MCF 10A (cell line): ENCODE measurements at regions not wholly inside any gene's neighbourhood (a gene's known extent, or its start where the extent isn't known, plus 50 kb on each side); places are given as distances from the start of the nearest gene placed in this dataset.
"Not testable (repeated sequence)": the region's sequence is repeated elsewhere in the genome, so short reads cannot be mapped to it uniquely, and the experiment has no call there.

ENCODE experiments used
- BruUV-seq: library from RNA; stranded (reverse); fragments of 400-500 nt; replicated peaks from 2 replicates; lab custom pipeline; 2021; lab: Mats Ljungman, UMichigan
- CTCF ChIA-PET: fragments of 300-600 bp; sonication (Branson Sonifier 250); formaldehyde crosslinking; extraction: SDS; loops from one replicate; lab custom pipeline; 2021; ENCODE audit warnings: antibody characterized with exemption, inconsistent platforms; lab: Yijun Ruan, JAX
- POLR2A ChIA-PET: fragments of 300-600, 350-650 bp; sonication (Branson Sonifier 250); formaldehyde crosslinking; extraction: SDS; loops from one replicate; lab custom pipeline; 2020; ENCODE audit warnings: antibody characterized with exemption, inconsistent platforms; lab: Yijun Ruan, JAX
- DNase-seq: peaks from one replicate; pipeline ENCODE4 v3.0.0-alpha.2; 2018; ENCODE audit not compliant: unreplicated experiment
- H3K27ac Mint-ChIP-seq: one replicate; pipeline ENCODE4 v1.8.0; 2022; ENCODE audit warnings: mild to moderate bottlenecking, low read depth, mixed read lengths; ENCODE audit not compliant: unreplicated experiment
- H3K27me3 Mint-ChIP-seq: one replicate; pipeline ENCODE4 v1.8.0; 2022; ENCODE audit warnings: mixed read lengths; ENCODE audit not compliant: insufficient read depth, unreplicated experiment
- H3K36me3 Mint-ChIP-seq: one replicate; pipeline ENCODE4 v1.8.0; 2022; ENCODE audit warnings: mild to moderate bottlenecking, moderate library complexity, mixed read lengths; ENCODE audit not compliant: insufficient read depth, unreplicated experiment
- H3K4me1 Mint-ChIP-seq: one replicate; pipeline ENCODE4 v1.8.0; 2022; ENCODE audit warnings: mixed read lengths; ENCODE audit not compliant: insufficient read depth, unreplicated experiment
- H3K4me3 Mint-ChIP-seq: one replicate; pipeline ENCODE4 v1.8.0; 2022; ENCODE audit warnings: mild to moderate bottlenecking, moderate library complexity, mixed read lengths; ENCODE audit not compliant: unreplicated experiment
- H3K9me3 Mint-ChIP-seq: one replicate; pipeline ENCODE4 v1.8.0; 2022; ENCODE audit warnings: mixed read lengths; ENCODE audit not compliant: unreplicated experiment
- CTCF ChIP-seq: fragments of 200-600 bp; IDR thresholded peaks from one replicate; pipeline ENCODE4 v1.8.0; 2022; ENCODE audit warnings: antibody characterized with exemption, mild to moderate bottlenecking; ENCODE audit not compliant: unreplicated experiment
- intact Hi-C: fragments of 100-400 bp; cut with micrococcal nuclease; formaldehyde crosslinking; loops from 2 replicates; pipeline ENCODE4 v1.14.1; 2022

- no TSS peak for BruUV-seq
- CTCF ChIA-PET, result interaction anchor here (0.8 to 1.6 kb wide), 4 partner anchors 19 to 89 kb away, joined by 3 to 4 read pairs (median 4); no protein-coding TSS in a partner anchor
- POLR2A ChIA-PET, result interaction anchor here (0.6 to 0.7 kb wide), 2 partner anchors 127 to 233 kb away, joined by 3 to 4 read pairs; partner anchors contain the start of genes CEP95 and DDX5
- TF ChIP-seq CTCF, result no peak
- DNase-seq, result peak; percentile 79
- no peak overlapping the region for H3K27ac Mint-ChIP-seq
- no peaks in the 10 kb centered on the region for H3K27me3 Mint-ChIP-seq
- H3K9me3 Mint-ChIP-seq, result no peaks in the 10 kb centered on the region
- H3K36me3 Mint-ChIP-seq, result no peaks in the 10 kb centered on the region
- H3K4me3 Mint-ChIP-seq, result no peak overlapping the region
- peaks cover 11% of the 10 kb centered on the region for H3K4me1 Mint-ChIP-seq
- intact Hi-C loops, result no loop called here
These were observed 77.4 kb upstream of the SMURF2 start for GRCh38 chr17:64739316-64740058.

- POLR2A ChIA-PET, result interaction anchor here (0.7 to 1.2 kb wide), 3 partner anchors 57 to 1645 kb away, joined by 3 to 4 read pairs (median 3); no protein-coding TSS in a partner anchor
- peaks cover 17% of the 10 kb centered on the region for H3K4me1 Mint-ChIP-seq
- intact Hi-C loops, result loop anchor here (2.0 kb wide), 1 partner anchor 76 kb away; no protein-coding TSS in a partner anchor
- H3K9me3 Mint-ChIP-seq, result no peaks in the 10 kb centered on the region
- CTCF ChIA-PET, result interaction anchor here (0.6 to 1.4 kb wide), 4 partner anchors 88 to 871 kb away, joined by 3 to 8 read pairs (median 4); no protein-coding TSS in a partner anchor
- H3K36me3 Mint-ChIP-seq, result no peaks in the 10 kb centered on the region
- BruUV-seq, result no TSS peak
- DNase-seq, result peak; percentile 59
- H3K27me3 Mint-ChIP-seq, result no peaks in the 10 kb centered on the region
- no peak overlapping the region for H3K27ac Mint-ChIP-seq
- H3K4me3 Mint-ChIP-seq, result no peak overlapping the region
- peak; percentile 56 for TF ChIP-seq CTCF
These were observed 74.8 kb upstream of the SMURF2 start for GRCh38 chr17:64736804-64737492.

GRCh38 chr17:64732336-64733006, 70.4 kb upstream of the SMURF2 start:
- no peak for TF ChIP-seq CTCF
- no peaks in the 10 kb centered on the region for H3K27me3 Mint-ChIP-seq
- no peaks in the 10 kb centered on the region for H3K9me3 Mint-ChIP-seq
- H3K27ac Mint-ChIP-seq, result no peak overlapping the region
- H3K4me1 Mint-ChIP-seq, result peaks cover 21% of the 10 kb centered on the region
- DNase-seq, result peak; percentile 72
- intact Hi-C loops, result no loop called here
- no TSS peak for BruUV-seq
- ChIA-PET POLR2A (interaction anchor here (0.7 kb wide), 1 partner anchor 404 kb away, joined by 3 read pairs; no protein-coding TSS in a partner anchor), CTCF (interaction anchor here (0.7 to 1.3 kb wide), 2 partner anchors 10 to 254 kb away, joined by 3 read pairs; no protein-coding TSS in a partner anchor)
- H3K36me3 Mint-ChIP-seq, result no peaks in the 10 kb centered on the region
- H3K4me3 Mint-ChIP-seq, result no peak overlapping the region

- CTCF ChIA-PET, result not testable (repeated sequence)
These were observed 67.9 kb upstream of the SMURF2 start for GRCh38 chr17:64730023-64730422.

More at GRCh38 chr17:64730023-64730422, 67.9 kb upstream of the SMURF2 start:
- H3K4me3 Mint-ChIP-seq, POLR2A ChIA-PET, H3K27me3 Mint-ChIP-seq, H3K9me3 Mint-ChIP-seq, intact Hi-C loops, H3K27ac Mint-ChIP-seq, BruUV-seq, H3K36me3 Mint-ChIP-seq: not testable (repeated sequence)
- peaks cover 16% of the 10 kb centered on the region for H3K4me1 Mint-ChIP-seq
- DNase-seq, result peak; percentile 42
